Astrocyte (in vitro differentiated cells and primary cell): ENCODE measurements at regions not wholly inside any gene's neighbourhood (a gene's known extent, or its start where the extent isn't known, plus 50 kb on each side); places are given as distances from the start of the nearest gene placed in this dataset.

Source experiments
- EZH2 ChIP-seq: IDR thresholded peaks from 2 replicates; pipeline ENCODE4 v1.6.1; 2012; ENCODE audit warnings: mild to moderate bottlenecking, low read length, inconsistent platforms; ENCODE audit not compliant: insufficient read depth
- TF ChIP-seq, protein P1 (sequence below): IDR thresholded peaks from 2 replicates; pipeline ENCODE4 v1.5.1; 2011; ENCODE audit warnings: low read depth, mild to moderate bottlenecking, inconsistent platforms, low read length, moderate library complexity; ENCODE audit not compliant: insufficient read depth

DNA sequence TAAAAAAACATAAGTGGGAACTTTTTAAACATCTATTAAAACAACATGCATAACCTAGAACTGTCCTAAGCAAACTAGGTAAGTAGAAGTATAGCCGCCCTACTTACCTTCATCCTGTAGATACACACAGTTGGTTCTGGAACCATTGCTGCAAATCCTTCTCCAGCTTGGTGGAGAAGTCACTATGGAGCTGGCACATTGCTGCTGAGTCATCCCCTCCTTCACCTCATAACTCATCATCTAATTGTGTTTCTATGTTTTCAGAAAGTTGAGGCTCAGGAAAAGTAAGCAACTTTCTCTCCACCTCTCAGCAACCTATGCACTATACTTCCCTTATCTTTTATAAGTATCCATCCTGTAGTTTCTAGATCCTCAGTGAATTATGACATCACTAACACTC, 269.8 kb upstream of the MMADHC start:
- TF ChIP-seq, protein P1, sequence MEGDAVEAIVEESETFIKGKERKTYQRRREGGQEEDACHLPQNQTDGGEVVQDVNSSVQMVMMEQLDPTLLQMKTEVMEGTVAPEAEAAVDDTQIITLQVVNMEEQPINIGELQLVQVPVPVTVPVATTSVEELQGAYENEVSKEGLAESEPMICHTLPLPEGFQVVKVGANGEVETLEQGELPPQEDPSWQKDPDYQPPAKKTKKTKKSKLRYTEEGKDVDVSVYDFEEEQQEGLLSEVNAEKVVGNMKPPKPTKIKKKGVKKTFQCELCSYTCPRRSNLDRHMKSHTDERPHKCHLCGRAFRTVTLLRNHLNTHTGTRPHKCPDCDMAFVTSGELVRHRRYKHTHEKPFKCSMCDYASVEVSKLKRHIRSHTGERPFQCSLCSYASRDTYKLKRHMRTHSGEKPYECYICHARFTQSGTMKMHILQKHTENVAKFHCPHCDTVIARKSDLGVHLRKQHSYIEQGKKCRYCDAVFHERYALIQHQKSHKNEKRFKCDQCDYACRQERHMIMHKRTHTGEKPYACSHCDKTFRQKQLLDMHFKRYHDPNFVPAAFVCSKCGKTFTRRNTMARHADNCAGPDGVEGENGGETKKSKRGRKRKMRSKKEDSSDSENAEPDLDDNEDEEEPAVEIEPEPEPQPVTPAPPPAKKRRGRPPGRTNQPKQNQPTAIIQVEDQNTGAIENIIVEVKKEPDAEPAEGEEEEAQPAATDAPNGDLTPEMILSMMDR: no peak
- TF ChIP-seq EZH2: no peak
